HG02870 (cell line): ENCODE measurements at regions not wholly inside any gene's neighbourhood (a gene's known extent, or its start where the extent isn't known, plus 50 kb on each side); places are given as distances from the start of the nearest gene placed in this dataset.
A peak's percentile ranks its signal among the peaks of the same experiment; 100 is the strongest.

Source experiments
- ATAC-seq: cut with Tn5 transposase; IDR thresholded peaks from one replicate; pipeline ENCODE4 v1.9.1; 2021; ENCODE audit warnings: mild to moderate bottlenecking, moderate library complexity; ENCODE audit not compliant: unreplicated experiment

GRCh38 chr5:168209997-168210396 lies 81.4 kb upstream of the WWC1 start:
- no peak for ATAC-seq

- ATAC-seq = no peak
Observed at GRCh38 chr5:168211245-168211644, 80.2 kb upstream of the WWC1 start.

DNA sequence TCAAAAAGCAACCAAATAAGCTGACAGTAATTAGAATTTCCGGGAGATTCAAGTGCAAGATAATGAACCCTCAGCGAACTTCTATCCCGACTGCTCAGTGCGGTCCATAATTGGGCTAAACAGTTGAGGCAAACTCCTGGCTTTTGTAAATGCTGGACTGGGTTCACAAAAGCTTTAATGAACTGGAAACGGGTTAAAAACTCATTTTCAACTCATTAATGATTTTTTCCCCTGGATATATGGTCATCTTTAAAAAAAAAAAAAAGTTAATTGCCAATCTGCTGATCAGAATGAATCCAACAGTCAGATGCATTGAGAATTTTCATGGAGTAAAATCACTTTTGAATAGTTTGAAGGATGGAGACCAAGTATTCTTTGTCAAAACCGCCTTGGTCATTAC lies 79.5 kb upstream of the WWC1 start:
- no peak for ATAC-seq

GRCh38 chr5:168214071-168214470 lies 77.4 kb upstream of the WWC1 start:
- no peak for ATAC-seq

DNA sequence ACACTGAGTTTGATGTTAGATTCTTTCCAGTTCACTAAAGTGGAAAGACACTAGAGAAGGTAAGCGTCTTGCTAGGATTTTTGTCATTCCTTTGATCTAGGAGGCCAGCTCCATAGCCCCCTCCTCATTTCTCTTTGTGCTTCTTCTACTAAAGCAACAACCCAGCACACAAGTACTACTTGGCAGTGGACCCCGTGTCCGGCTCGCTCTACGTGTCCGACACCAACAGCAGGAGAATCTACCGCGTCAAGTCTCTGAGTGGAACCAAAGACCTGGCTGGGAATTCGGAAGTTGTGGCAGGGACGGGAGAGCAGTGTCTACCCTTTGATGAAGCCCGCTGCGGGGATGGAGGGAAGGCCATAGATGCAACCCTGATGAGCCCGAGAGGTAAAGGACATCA lies 76.6 kb upstream of the WWC1 start:
- no peak for ATAC-seq

GRCh38 chr5:168215646-168216045 lies 75.8 kb upstream of the WWC1 start:
- no peak for ATAC-seq

GRCh38 chr5:168216989-168217388 lies 74.5 kb upstream of the WWC1 start:
- no peak for ATAC-seq

- no peak for ATAC-seq
Observed at GRCh38 chr5:168217497-168217896, 73.9 kb upstream of the WWC1 start.

GRCh38 chr5:168218746-168219145 lies 72.7 kb upstream of the WWC1 start:
- ATAC-seq = no peak

GRCh38 chr5:168219515-168220410 lies 71.7 kb upstream of the WWC1 start:
- ATAC-seq = peak; percentile 84

GRCh38 chr5:168224085-168224484 lies 67.4 kb upstream of the WWC1 start:
- ATAC-seq = no peak

DNA sequence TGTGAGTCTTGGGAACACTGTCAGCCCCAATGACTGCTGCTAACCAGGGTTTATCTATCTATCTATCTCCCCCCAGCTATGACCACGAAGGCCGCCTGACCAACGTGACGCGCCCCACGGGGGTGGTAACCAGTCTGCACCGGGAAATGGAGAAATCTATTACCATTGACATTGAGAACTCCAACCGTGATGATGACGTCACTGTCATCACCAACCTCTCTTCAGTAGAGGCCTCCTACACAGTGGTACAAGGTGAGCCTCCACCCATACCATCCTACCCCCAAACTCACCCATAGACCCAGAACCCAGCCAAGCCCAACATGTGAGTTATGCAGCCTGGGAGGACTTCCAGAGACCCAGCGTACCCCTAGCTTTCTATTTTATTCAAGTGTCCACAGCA lies 65.4 kb upstream of the WWC1 start:
- no peak for ATAC-seq

- ATAC-seq = no peak
Observed at GRCh38 chr5:168227001-168227400, 64.4 kb upstream of the WWC1 start.

GRCh38 chr5:168227973-168228615 lies 63.4 kb upstream of the WWC1 start:
- peak; percentile 100 for ATAC-seq

- ATAC-seq = no peak
Observed at GRCh38 chr5:168228668-168229067, 62.8 kb upstream of the WWC1 start.

GRCh38 chr5:168234133-168234532 lies 57.3 kb upstream of the WWC1 start:
- ATAC-seq = no peak

GRCh38 chr5:168238463-168238862 lies 53.0 kb upstream of the WWC1 start:
- no peak for ATAC-seq

- no peak for ATAC-seq
Observed at GRCh38 chr5:168239325-168239724, 52.1 kb upstream of the WWC1 start.
